RWPE1 (cell line): ENCODE measurements at regions not wholly inside any gene's neighbourhood (a gene's known extent, or its start where the extent isn't known, plus 50 kb on each side); places are given as distances from the start of the nearest gene placed in this dataset.

ENCODE experiments used
- CTCF ChIA-PET: fragments of 350-600 bp; sonication (Branson Sonifier 250); formaldehyde crosslinking; extraction: SDS; loops from one replicate; lab custom pipeline; 2021; lab: Yijun Ruan, JAX
- POLR2A ChIA-PET: fragments of 400-600 bp; formaldehyde crosslinking; extraction: SDS; loops from one replicate; lab custom pipeline; 2020; ENCODE audit warnings: antibody characterized with exemption; ENCODE audit not compliant: low non-redundant PET; lab: Yijun Ruan, JAX
- DNase-seq: peaks from one replicate; pipeline ENCODE4 v3.0.0; 2012; ENCODE audit warnings: low spot score
- H3K27ac ChIP-seq: fragments of 450-650 bp; 2 replicates; pipeline ENCODE4 v1.5.1; 2017
- TF ChIP-seq, protein P1 (sequence below): fragments of 450-650 bp; conservative IDR thresholded peaks from 2 replicates; pipeline ENCODE4 v1.5.1; 2017; ENCODE audit warnings: low read depth, mild to moderate bottlenecking

DNA sequence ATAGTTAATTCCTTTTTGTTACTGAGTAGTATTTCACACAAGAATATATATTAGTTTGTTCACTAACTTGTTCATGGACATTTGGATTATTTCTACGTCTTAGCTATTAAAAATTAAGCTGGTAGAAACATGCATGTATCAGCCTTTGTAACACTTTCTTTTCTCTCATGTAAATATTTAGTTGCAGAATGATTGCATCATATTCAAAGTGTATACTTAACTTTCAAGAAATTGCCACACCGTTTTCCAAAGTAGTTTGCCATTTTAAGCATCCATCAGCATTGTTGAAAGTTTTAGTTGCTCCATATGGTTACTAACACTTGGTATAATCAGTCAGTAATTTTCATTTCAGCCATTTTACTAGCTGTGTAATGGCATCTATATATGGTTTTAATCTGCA is 666.9 kb downstream of the NXPH1 start:
- DNase-seq = no peak
- TF ChIP-seq, protein P1, sequence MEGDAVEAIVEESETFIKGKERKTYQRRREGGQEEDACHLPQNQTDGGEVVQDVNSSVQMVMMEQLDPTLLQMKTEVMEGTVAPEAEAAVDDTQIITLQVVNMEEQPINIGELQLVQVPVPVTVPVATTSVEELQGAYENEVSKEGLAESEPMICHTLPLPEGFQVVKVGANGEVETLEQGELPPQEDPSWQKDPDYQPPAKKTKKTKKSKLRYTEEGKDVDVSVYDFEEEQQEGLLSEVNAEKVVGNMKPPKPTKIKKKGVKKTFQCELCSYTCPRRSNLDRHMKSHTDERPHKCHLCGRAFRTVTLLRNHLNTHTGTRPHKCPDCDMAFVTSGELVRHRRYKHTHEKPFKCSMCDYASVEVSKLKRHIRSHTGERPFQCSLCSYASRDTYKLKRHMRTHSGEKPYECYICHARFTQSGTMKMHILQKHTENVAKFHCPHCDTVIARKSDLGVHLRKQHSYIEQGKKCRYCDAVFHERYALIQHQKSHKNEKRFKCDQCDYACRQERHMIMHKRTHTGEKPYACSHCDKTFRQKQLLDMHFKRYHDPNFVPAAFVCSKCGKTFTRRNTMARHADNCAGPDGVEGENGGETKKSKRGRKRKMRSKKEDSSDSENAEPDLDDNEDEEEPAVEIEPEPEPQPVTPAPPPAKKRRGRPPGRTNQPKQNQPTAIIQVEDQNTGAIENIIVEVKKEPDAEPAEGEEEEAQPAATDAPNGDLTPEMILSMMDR = no peak
- H3K27ac ChIP-seq = no peak overlapping the region
- ChIA-PET CTCF (no interaction called here), POLR2A (no interaction called here)

DNA sequence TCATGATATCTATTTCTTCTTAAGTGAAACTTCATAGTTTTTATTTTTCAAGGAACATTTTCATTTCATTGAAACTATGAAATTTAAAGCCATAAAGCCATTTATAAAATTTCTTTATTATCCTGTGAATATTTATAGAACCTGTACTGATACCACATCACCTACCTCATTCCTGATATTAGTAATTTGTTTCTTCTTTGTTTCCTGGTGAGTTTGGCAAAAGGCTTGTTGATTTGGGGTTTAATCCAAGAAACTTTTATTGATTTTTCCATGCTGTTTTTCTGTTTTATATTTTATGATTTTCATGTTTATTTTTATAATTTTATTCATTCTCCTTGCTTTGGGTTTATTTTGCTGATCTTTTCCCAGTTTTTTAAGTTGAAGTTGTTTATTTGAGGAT is 669.4 kb downstream of the NXPH1 start:
- ChIA-PET POLR2A (no interaction called here), CTCF (no interaction called here)
- TF ChIP-seq, protein P1 = no peak
- H3K27ac ChIP-seq = no peak overlapping the region
- DNase-seq = no peak

DNA sequence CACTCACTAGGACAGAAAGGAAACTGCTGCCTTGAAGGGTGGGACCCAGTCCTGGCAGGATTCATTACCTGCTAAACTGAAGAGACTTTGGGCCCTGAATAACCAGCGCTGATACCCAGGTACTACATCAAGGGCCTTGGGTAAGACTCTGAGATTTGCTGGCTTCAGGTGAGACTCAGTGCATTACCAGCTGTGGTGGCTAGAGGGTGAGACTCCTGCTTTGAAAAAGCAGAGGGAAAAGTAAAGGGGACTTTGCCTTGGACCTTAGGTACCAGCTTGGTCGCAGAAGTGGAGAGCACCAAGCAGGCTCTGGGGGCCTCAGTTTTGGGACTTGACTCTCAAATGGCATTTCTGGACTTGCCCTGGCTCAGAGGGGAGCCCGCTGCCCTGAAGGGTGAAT is 673.3 kb downstream of the NXPH1 start:
- DNase-seq = no peak
- POLR2A ChIA-PET = no interaction called here
- CTCF ChIA-PET = no interaction called here
- no peak overlapping the region for H3K27ac ChIP-seq
- TF ChIP-seq, protein P1 = no peak

DNA sequence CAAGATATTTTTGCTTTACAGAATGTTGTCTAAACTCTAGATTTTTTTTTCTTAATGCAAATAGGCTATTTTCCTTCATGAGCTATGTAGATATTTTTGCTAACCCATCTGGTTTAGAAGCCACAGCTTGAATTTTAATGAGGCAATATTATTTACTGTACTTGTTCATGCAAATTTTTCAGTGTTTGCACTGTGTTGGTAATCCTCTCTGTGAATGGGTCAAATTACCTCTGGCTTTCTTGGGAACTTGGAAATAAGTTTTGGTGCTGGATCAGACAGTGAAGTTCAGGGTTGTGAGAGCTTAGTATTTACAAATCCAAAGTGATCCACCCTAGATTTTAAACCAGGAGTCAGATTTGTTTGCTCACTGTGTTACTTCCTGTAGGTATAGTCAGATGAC is 686.9 kb downstream of the NXPH1 start:
- DNase-seq = no peak
- no peak overlapping the region for H3K27ac ChIP-seq
- POLR2A ChIA-PET = no interaction called here
- CTCF ChIA-PET = interaction anchor here (1.0 kb wide), 1 partner anchor 9 kb away, joined by 5 read pairs; no protein-coding TSS in a partner anchor
- TF ChIP-seq, protein P1 = no peak

DNA sequence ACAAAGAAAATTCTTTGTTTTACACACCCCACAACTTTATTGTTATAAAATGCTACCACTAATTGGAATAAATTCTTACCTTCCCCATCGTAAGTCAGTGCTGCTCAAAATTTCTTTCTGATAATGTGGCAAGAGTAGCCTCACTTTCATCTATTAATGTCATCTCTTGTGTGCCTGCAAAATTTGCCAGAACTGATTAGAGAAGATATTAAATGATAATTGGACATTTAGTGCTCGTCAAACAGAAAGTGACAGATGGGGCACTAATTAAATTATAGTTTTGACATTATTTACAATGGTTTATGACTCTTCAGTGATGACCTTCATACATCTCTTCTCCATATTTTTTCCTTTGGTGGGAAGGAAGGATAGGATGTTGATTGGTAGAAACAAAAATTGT is 690.9 kb downstream of the NXPH1 start:
- no peak overlapping the region for H3K27ac ChIP-seq
- CTCF ChIA-PET = no interaction called here
- POLR2A ChIA-PET = no interaction called here
- no peak for DNase-seq
- TF ChIP-seq, protein P1 = no peak

DNA sequence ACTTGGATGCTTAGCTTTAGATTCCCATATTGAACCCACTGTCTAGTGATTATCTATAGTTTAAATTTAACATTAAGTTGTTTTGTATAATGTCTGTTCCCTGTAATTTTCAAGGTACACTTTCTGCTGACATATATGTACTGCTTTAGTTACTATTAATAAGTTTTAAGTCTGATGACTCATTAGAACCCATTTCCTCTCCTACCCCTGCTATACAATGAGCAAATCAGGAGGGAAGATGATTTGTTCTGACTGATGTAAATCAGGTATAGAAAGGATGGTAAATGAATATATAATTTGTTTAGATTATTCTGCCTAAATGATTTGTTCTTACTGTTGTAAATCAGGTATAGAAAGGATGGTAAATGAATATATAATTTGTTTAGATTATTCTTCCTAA is 691.8 kb downstream of the NXPH1 start:
- ChIA-PET CTCF (no interaction called here), POLR2A (no interaction called here)
- no peak for DNase-seq
- no peak overlapping the region for H3K27ac ChIP-seq
- TF ChIP-seq, protein P1 = no peak

DNA sequence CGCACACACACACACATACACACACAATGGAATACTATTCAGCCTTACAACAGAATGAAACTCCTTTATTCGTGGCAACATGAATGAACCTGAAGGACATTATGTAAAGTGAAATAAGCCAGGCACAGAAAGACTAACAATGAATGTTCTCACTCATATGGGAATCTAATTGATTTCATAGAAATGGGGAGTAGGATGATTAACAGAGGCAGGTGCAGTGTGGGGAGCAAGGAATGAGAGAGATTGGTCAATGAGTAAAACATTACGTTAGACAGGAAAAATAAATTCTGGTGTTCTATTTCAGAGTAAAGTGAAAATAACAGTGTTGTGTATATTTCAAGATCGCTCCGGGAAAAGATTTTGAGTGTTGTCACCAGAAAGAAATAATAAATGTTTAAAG is 694.5 kb downstream of the NXPH1 start:
- ChIA-PET POLR2A (no interaction called here), CTCF (no interaction called here)
- TF ChIP-seq, protein P1 = no peak
- DNase-seq = no peak
- no peak overlapping the region for H3K27ac ChIP-seq
